ENCODE measurements at regions not wholly inside any gene's neighbourhood (a gene's known extent, or its start where the extent isn't known, plus 50 kb on each side); places are given as distances from the start of the nearest gene placed in this dataset.

DNA sequence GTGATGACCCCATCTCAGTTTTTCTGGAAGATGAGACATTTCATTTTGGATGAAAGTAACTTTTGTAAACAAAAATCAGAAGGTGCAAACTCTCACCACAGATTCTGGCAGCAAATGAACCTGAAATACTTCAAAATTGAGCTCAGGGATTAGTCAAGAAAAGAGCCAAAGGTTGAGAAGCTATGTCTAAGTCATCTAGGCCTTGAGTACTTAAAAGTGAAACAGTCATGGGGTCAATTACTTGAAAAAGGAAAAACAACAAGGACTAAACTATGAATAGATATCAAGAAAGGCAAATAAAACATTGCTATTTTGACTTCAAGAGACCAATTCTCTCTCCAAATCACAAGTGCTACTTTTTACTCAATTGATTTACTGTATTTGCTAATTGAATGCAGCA is 285.1 kb downstream of the RBM43 start:
- no peaks in the 10 kb centered on the region for H3K4me1 ChIP-seq (ENCODE audit: insufficient read depth, low read length, severe bottlenecking)
- no peaks in the 10 kb centered on the region for H3K9me2 ChIP-seq (ENCODE audit: low read depth, low read length)
- no peaks in the 10 kb centered on the region for H4K20me1 ChIP-seq (ENCODE audit: insufficient read depth, low read length)
- no peak overlapping the region for H3K4me2 ChIP-seq (ENCODE audit: low read length)
- no peak overlapping the region for H3K9ac ChIP-seq (ENCODE audit: low read length)
- H2AFZ ChIP-seq (ENCODE audit: low read length): no peak overlapping the region
- H3K27me3 ChIP-seq (ENCODE audit: insufficient read depth, low read length): no peaks in the 10 kb centered on the region
- no peaks in the 10 kb centered on the region for H3K79me2 ChIP-seq (ENCODE audit: insufficient read depth, low read length)
- no peaks in the 10 kb centered on the region for H3F3A ChIP-seq (ENCODE audit: insufficient read depth, low read length)
- TF ChIP-seq EZH2 (IDR thresholded peaks at IDR 0.05; ENCODE audit: borderline replicate concordance, low read length): no peak
- TF ChIP-seq, protein P1, sequence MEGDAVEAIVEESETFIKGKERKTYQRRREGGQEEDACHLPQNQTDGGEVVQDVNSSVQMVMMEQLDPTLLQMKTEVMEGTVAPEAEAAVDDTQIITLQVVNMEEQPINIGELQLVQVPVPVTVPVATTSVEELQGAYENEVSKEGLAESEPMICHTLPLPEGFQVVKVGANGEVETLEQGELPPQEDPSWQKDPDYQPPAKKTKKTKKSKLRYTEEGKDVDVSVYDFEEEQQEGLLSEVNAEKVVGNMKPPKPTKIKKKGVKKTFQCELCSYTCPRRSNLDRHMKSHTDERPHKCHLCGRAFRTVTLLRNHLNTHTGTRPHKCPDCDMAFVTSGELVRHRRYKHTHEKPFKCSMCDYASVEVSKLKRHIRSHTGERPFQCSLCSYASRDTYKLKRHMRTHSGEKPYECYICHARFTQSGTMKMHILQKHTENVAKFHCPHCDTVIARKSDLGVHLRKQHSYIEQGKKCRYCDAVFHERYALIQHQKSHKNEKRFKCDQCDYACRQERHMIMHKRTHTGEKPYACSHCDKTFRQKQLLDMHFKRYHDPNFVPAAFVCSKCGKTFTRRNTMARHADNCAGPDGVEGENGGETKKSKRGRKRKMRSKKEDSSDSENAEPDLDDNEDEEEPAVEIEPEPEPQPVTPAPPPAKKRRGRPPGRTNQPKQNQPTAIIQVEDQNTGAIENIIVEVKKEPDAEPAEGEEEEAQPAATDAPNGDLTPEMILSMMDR (IDR thresholded peaks at IDR 0.05; ENCODE audit: low read length): no peak
- no peak overlapping the region for H3K27ac ChIP-seq (ENCODE audit: low read depth, low read length, poor library complexity, severe bottlenecking)
- H3K36me3 ChIP-seq (ENCODE audit: insufficient read depth, low read length): no peaks in the 10 kb centered on the region
- no peaks in the 10 kb centered on the region for H3K9me3 ChIP-seq (ENCODE audit: low read length)
- no peak overlapping the region for H3K4me3 ChIP-seq (ENCODE audit: low read depth, low read length, poor library complexity, severe bottlenecking)

DNA sequence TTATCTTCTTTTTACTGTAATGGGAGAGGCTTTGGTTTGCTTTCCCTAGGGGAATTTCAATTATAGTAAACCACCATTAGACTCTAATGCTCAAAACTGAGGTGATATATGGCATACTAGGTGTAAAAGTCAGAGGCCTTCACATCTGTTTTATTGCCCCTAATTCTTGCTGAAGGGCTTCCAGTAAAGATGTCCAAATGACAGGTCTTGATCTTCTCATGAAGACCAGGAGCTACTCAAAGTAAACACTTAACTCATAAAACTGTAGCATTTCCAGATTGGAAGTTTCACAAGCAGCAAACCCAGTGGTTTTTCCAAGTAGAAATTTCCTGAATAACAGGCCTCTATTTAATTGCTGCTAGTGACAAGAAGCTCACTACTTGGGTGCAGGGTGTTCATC is 286.8 kb downstream of the RBM43 start:
- TF ChIP-seq EZH2 (IDR thresholded peaks at IDR 0.05; ENCODE audit: borderline replicate concordance, low read length): no peak
- TF ChIP-seq, protein P1 (IDR thresholded peaks at IDR 0.05; ENCODE audit: low read length): no peak
- no peaks in the 10 kb centered on the region for H3K9me2 ChIP-seq (ENCODE audit: low read depth, low read length)

DNA sequence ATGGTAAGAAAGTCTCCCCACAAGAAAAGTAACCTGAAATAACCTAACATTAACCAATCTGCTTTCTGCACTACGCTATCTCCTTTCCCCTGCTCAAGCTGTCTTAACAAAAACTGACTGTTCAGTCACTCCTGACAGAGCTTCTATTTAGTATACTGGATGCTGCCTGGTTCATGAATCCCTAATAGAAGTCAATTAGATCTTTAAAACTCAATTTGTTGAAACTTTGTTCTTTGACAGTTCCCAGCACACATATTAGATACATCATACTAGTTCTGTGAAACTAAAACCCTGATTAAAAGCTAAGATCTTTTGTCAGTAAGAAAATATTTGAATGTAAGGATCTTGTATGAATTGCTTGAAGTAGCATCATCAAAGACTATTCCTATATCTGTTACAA is 287.4 kb downstream of the RBM43 start:
- Histone ChIP-seq H3K4me2 (ENCODE audit: low read length) (no peak overlapping the region), H3K4me3 (ENCODE audit: low read depth, low read length, poor library complexity, severe bottlenecking) (no peak overlapping the region), H3K36me3 (ENCODE audit: insufficient read depth, low read length) (no peaks in the 10 kb centered on the region), H3K4me1 (ENCODE audit: insufficient read depth, low read length, severe bottlenecking) (no peaks in the 10 kb centered on the region), H3K9ac (ENCODE audit: low read length) (no peak overlapping the region), H3F3A (ENCODE audit: insufficient read depth, low read length) (no peaks in the 10 kb centered on the region), H3K9me2 (ENCODE audit: low read depth, low read length) (no peaks in the 10 kb centered on the region), H4K20me1 (ENCODE audit: insufficient read depth, low read length) (no peaks in the 10 kb centered on the region), H3K27me3 (ENCODE audit: insufficient read depth, low read length) (no peaks in the 10 kb centered on the region), H3K9me3 (ENCODE audit: low read length) (no peaks in the 10 kb centered on the region), H2AFZ (ENCODE audit: low read length) (no peak overlapping the region), H3K27ac (ENCODE audit: low read depth, low read length, poor library complexity, severe bottlenecking) (no peak overlapping the region), H3K79me2 (ENCODE audit: insufficient read depth, low read length) (no peaks in the 10 kb centered on the region)
- TF ChIP-seq, protein P1 (IDR thresholded peaks at IDR 0.05; ENCODE audit: low read length): no peak
- no peak for TF ChIP-seq EZH2 (IDR thresholded peaks at IDR 0.05; ENCODE audit: borderline replicate concordance, low read length)

More for the DNA sequence above, 286.8 kb downstream of the RBM43 start:
- Histone ChIP-seq H2AFZ (ENCODE audit: low read length) (no peak overlapping the region), H3K27me3 (ENCODE audit: insufficient read depth, low read length) (no peaks in the 10 kb centered on the region), H3F3A (ENCODE audit: insufficient read depth, low read length) (no peaks in the 10 kb centered on the region), H3K79me2 (ENCODE audit: insufficient read depth, low read length) (no peaks in the 10 kb centered on the region), H3K9me3 (ENCODE audit: low read length) (no peaks in the 10 kb centered on the region), H3K9ac (ENCODE audit: low read length) (no peak overlapping the region), H4K20me1 (ENCODE audit: insufficient read depth, low read length) (no peaks in the 10 kb centered on the region), H3K4me3 (ENCODE audit: low read depth, low read length, poor library complexity, severe bottlenecking) (no peak overlapping the region), H3K4me1 (ENCODE audit: insufficient read depth, low read length, severe bottlenecking) (no peaks in the 10 kb centered on the region), H3K27ac (ENCODE audit: low read depth, low read length, poor library complexity, severe bottlenecking) (no peak overlapping the region), H3K4me2 (ENCODE audit: low read length) (no peak overlapping the region), H3K36me3 (ENCODE audit: insufficient read depth, low read length) (no peaks in the 10 kb centered on the region)
